GM21360 (cell line): ENCODE measurements at regions not wholly inside any gene's neighbourhood (a gene's known extent, or its start where the extent isn't known, plus 50 kb on each side); places are given as distances from the start of the nearest gene placed in this dataset.
"Not testable (repeated sequence)": the region's sequence is repeated elsewhere in the genome, so short reads cannot be mapped to it uniquely, and the experiment has no call there.

ENCODE experiments used
- ATAC-seq: cut with Tn5 transposase; IDR thresholded peaks from one replicate; pipeline ENCODE4 v1.9.1; 2021; ENCODE audit warnings: mild to moderate bottlenecking, moderate library complexity; ENCODE audit not compliant: unreplicated experiment

DNA sequence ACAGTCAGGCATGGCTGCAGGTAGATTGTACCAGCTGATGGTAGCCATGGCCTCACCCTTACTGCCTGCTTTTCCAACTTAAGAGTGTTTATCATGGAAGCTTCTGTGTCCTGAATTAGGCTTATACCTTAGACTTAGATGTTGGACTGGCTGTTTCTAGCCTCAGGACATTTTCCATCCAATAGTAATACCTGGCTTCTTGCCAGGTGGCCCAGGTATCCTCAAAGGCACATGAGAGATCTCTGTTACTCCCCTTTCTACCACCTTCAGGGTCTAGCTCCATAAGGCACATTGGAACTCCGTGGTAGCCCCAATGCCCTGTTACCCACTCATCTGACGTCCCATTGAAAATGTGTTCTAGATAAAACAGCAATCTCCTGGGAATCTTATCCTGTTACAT is 407.5 kb downstream of the SPRY2 start:
- ATAC-seq, result no peak

GRCh38 chr13:79932556-79932955 is 408.4 kb downstream of the SPRY2 start:
- ATAC-seq, result no peak

DNA sequence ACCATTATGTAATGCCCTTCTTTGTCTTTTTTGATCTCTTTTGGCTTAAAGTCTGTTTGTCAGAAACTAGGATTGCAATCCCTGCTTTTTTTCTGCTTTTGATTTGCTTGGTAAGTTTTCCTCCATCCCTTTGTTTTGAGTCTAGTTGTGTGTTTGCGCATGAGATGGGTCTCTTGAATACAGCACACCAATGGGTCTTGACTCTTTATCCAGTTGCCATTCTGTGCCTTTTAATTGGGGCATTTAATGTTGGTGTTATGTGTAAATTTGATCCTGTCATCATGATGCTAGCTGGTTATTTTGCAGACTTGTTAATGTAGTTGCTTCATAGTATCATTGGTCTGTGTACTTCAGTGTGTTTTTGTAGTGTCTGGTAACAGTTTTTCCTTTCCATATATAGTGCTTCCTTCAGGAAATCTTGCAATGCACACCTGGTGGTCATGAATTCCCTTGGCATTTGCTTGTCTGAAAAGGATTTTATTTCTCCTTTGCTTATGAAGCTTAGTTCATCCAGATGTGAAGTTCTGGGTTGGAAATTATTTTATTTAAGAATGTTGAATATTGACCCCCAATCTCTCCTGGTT is 416.9 kb downstream of the SPRY2 start:
- not testable (repeated sequence) for ATAC-seq

GRCh38 chr13:79919091-79919490 is 421.8 kb downstream of the SPRY2 start:
- no peak for ATAC-seq

- ATAC-seq, result no peak
Measured at GRCh38 chr13:79918620-79919019, 422.3 kb downstream of the SPRY2 start.

DNA sequence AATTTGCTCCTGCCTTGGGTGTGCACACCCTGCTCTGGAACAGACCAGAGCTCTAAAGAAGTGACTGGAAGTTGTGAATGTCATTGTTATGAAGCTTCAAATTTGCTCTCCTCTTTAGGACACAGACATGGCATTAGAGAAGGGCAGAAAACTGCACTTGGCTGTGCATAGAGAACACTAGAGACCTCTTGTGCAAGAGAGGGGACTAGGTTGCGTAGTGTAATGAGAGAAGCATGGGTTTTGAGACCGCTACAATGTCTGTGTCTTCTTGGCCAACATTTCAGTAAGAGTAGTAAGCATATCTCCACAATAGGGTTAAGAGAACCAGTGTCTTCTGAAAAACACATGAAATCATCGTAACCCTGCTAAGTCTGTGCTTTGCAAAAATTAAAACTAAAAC is 423.3 kb downstream of the SPRY2 start:
- ATAC-seq, result no peak

DNA sequence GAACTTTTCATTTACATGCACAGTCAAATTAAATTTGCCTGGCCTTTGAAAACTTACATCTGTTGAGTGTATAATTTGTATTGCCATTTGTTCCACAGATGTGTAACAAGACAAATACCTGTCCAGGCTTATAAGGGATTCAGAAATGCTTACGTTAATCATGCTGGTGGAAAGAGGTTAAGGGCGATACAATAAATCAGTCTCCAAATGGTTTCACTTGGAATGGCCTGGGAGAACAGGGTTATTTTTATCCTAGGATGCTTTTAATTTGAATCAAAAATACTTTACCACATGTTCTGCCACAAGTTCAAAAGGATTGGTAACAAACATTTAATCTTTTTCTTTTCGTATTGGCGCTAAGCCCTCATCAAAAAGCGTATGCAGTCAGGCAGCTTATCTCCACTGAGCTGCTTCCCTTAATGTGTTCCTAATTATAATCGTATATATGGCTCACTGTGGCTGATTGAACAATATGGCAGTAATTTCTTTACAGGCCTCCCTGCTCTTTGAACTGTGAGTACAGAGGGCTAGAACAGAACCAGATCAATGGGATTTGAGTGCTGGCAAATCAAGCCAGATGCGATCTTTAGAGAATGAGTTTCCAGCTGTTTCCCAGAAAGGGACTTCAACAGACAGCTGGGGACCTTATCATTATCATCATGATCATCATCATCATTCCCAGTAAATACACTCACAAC is 425.7 kb downstream of the SPRY2 start:
- no peak for ATAC-seq

DNA sequence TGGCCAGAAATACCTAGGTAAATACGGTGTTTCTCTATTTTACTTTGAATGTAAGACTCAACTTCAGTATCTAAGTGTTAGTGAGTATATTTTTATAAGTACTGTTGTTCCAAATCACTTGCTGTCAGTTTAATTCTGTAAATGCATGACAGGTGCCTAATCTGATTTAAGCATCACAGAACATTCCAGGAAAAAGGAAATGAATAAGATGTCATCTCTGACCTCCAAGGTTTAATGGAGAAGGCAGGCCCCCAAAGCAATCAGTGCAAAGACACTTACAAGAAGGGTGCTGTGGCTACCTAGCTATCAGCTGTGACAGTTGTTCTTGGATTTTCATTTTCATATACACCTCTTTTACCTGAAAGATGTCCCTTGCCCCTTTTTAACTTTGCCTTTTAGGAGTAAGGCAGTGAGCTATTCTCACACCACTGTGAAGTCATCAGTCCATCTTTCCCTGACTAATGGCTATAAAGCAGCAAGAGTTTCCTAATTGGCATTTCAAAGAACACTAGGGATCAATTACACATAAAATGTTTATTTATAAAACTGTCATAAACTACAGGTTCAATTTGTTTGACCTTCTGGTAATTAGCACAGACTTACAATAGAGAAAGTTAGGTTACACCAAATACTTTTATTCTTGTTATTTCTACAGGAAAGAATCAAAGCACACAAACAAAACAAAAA is 427.6 kb downstream of the SPRY2 start:
- ATAC-seq, result no peak

DNA sequence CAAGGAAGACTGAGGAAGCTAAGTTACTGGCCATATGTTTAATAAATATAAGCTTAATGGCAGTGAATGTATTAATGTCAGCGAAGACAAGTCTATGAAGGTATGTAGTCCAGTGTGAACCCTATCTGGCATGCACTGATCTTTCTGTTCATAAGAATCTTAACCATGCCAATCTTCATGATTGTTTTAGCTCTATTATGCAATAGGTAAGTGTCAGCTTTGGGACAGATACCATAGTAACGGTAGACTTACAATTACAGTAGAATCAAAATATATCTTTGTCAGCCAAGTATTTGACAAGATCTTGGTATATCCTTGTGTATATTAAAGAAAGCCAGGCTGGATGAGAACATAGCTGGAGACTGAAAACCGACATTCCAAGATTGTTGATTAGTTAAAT is 428.5 kb downstream of the SPRY2 start:
- no peak for ATAC-seq

GRCh38 chr13:79910875-79911540 is 429.9 kb downstream of the SPRY2 start:
- ATAC-seq, result no peak

- no peak for ATAC-seq
Measured at GRCh38 chr13:79909644-79910043, 428.7 kb downstream of the NDFIP2 start.

- no peak for ATAC-seq
Measured at GRCh38 chr13:79908381-79908780, 427.4 kb downstream of the NDFIP2 start.

- ATAC-seq, result no peak
Measured at GRCh38 chr13:79907527-79907926, 426.6 kb downstream of the NDFIP2 start.

DNA sequence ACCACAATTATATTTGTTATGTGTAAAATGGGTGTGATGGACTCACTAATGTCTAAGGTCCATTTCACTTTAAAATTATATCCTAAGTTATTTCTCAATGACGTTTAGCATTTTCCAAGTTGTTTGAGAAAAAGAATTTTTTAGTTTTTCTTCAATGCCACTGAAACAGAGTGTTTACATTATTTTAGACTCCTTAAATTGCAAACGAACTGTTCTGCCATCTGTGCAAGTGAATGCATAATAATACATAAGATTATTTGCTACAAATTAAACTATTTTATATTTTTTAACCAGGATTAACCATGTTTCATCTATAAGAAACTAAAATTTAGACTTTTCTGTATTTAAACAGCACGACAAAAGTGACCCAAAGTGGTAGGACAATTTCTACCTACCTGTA is 425.4 kb downstream of the NDFIP2 start:
- no peak for ATAC-seq

- ATAC-seq, result no peak
Measured at GRCh38 chr13:79905018-79905417, 424.1 kb downstream of the NDFIP2 start.

DNA sequence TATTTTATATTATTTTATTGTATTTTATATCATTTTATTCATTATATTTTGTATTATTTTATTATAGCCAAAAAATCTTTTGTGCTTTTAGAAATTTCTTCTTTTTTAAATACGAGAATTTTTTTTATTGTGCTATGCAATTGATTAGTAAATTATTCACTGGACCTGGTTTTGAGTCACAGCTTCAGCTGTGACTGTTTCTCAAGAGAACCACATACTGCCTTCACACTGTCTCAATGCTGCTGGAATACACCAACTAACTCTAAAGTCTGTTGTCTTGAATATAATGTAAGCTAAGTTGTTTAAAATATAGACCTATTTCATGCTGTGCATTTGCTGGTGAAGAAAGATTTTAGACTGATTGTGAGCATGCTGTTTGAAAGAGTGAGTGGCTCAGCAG is 423.6 kb downstream of the NDFIP2 start:
- ATAC-seq, result no peak

DNA sequence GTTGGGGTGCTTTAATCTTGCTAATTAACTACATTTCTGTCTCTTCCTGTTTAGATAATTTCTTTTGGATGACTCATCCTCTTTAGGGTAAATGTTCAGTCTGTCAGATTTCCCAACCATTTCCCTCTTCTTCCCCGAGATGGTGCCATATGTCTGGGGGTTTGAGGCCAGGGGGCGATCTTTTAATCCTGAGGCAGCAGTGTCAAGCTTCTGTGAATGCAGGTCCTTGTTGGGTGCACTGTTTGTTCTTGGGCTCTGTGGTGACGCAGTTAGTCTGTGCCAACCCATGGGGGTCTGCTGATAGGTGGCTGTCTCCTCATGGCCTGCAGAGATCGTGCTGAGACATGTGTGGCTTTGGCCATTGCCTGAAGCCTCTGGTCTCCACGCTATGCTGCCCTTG is 420.4 kb downstream of the NDFIP2 start:
- ATAC-seq, result no peak

DNA sequence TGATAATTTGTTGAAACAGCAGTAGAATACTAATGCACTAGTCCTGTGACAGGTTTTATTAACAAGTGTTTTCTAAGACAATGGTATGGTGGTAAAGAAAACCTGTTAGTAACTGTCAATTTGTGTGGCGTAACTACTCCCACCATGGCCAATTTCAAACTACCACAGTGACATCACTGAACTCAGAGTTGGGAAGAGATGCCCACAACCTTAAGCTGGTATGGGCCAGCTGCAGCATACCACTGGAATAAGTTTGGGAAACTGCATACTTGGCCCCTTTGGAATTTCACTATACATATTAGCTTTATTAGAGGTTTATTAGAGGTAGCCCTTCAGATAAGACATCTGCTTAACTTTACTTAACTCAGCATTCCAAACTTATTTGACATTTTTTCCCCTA is 419.4 kb downstream of the NDFIP2 start:
- no peak for ATAC-seq

GRCh38 chr13:79898996-79899395 is 418.0 kb downstream of the NDFIP2 start:
- no peak for ATAC-seq

- no peak for ATAC-seq
Measured at GRCh38 chr13:79898202-79898826, 417.4 kb downstream of the NDFIP2 start.

GRCh38 chr13:79896851-79897250 is 415.9 kb downstream of the NDFIP2 start:
- ATAC-seq, result no peak
